Prostate gland (tissue), 2 donors: ENCODE measurements at regions not wholly inside any gene's neighbourhood (a gene's known extent, or its start where the extent isn't known, plus 50 kb on each side); places are given as distances from the start of the nearest gene placed in this dataset.

Source experiments
- POLR2A ChIP-seq: fragments of 450-650 bp; IDR thresholded peaks from one replicate; pipeline ENCODE4 v1.6.1; 2016; ENCODE audit warnings: antibody characterized with exemption, mild to moderate bottlenecking
- POLR2AphosphoS5 ChIP-seq: sonication (generic); formaldehyde crosslinking; IDR thresholded peaks from one replicate; pipeline ENCODE4 v1.6.1; 2017; ENCODE audit warnings: antibody characterized with exemption
- TF ChIP-seq, protein P1 (sequence below), 4 experiments: fragments of 200-600 bp in 2 of 4; fragments of 450-650 bp in 2 of 4; sonication (generic) in 2 of 4; IDR thresholded peaks; 1 replicate in 3 of 4; 2 replicates in 1 of 4; pipeline ENCODE4 v1.5.1; 2016 to 2019; ENCODE audit warnings: antibody characterized with exemption in 4 of 4, mild to moderate bottlenecking in 2 of 4, moderate library complexity in 2 of 4

DNA sequence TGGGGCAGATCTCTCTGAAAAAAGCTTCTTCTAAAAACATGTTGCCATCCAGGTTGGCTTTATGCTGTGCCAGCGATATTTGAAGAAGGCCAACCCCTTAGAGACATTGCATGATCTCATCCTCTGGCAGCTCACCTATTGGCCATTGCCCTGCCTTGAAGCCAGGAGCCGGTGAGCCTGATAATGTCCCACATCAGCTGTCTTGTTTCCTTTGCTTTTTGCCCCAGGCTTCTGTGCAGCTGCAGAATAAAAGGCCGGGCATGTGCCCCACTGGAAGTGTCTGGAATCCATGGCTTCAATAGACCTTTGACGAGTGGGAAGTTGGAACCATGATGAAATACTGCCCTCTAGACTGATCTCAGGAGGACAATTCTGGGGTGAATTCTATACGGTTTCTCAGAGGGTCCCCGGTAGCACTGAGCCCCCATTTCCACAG, 523.5 kb upstream of the ZEB2 start:
- no peak for TF ChIP-seq POLR2A
- TF ChIP-seq, protein P1, sequence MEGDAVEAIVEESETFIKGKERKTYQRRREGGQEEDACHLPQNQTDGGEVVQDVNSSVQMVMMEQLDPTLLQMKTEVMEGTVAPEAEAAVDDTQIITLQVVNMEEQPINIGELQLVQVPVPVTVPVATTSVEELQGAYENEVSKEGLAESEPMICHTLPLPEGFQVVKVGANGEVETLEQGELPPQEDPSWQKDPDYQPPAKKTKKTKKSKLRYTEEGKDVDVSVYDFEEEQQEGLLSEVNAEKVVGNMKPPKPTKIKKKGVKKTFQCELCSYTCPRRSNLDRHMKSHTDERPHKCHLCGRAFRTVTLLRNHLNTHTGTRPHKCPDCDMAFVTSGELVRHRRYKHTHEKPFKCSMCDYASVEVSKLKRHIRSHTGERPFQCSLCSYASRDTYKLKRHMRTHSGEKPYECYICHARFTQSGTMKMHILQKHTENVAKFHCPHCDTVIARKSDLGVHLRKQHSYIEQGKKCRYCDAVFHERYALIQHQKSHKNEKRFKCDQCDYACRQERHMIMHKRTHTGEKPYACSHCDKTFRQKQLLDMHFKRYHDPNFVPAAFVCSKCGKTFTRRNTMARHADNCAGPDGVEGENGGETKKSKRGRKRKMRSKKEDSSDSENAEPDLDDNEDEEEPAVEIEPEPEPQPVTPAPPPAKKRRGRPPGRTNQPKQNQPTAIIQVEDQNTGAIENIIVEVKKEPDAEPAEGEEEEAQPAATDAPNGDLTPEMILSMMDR (IDR thresholded peaks at IDR 0.05): no peak
- no peak for TF ChIP-seq POLR2AphosphoS5
